Naive thymus-derived CD4-positive, alpha-beta T cell (primary cell): ENCODE measurements at regions not wholly inside any gene's neighbourhood (a gene's known extent, or its start where the extent isn't known, plus 50 kb on each side); places are given as distances from the start of the nearest gene placed in this dataset.
"Not testable (repeated sequence)": the region's sequence is repeated elsewhere in the genome, so short reads cannot be mapped to it uniquely, and the experiment has no call there.

Source experiments
- ATAC-seq: fragments of 150-1000 bp; cut with Tn5 transposase; 2 replicates; pipeline ENCODE4 v1.10.0; 2021; ENCODE audit warnings: mild to moderate bottlenecking, moderate library complexity
- CTCF ChIA-PET: fragments of 350-600 bp; sonication (Branson Sonifier 250); formaldehyde crosslinking; loops from one replicate; lab custom pipeline; 2021; ENCODE audit warnings: antibody characterized with exemption; lab: Charles Lee
- POLR2A ChIA-PET: fragments of 350-600 bp; sonication (Branson Sonifier 250); formaldehyde crosslinking; loops from one replicate; lab custom pipeline; 2021; ENCODE audit warnings: antibody characterized with exemption, inconsistent platforms; lab: Charles Lee
- DNase-seq, 9 donors: peaks; one replicate each; pipeline versions ENCODE4 v3.0.0 to v3.0.0-alpha.2; 2020 to 2022; ENCODE audit warnings: mixed read lengths in 1 of 9
- H3K27ac ChIP-seq: one replicate; pipeline ENCODE4 v1.7.0; 2013; ENCODE audit warnings: mild to moderate bottlenecking, low read depth, low read length, moderate library complexity
- H3K27me3 ChIP-seq, 2 donors: one replicate each; pipeline ENCODE4 v1.7.0; 2013; ENCODE audit warnings: low read length in 2 of 2, mild to moderate bottlenecking in 2 of 2, moderate library complexity in 2 of 2; ENCODE audit not compliant: control insufficient read depth in 2 of 2, insufficient read depth in 2 of 2
- H3K36me3 ChIP-seq, 3 experiments: 1 replicate in 2 of 3; 2 replicates in 1 of 3; pipeline ENCODE4 v1.7.0; 2013; ENCODE audit warnings: low read length in 3 of 3, mild to moderate bottlenecking in 3 of 3, moderate library complexity in 1 of 3; ENCODE audit not compliant: insufficient read depth in 3 of 3, control insufficient read depth in 2 of 3
- H3K4me1 ChIP-seq, 2 donors: one replicate each; pipeline ENCODE4 v1.7.0; 2013; ENCODE audit warnings: low read length in 2 of 2, mild to moderate bottlenecking in 2 of 2, moderate library complexity in 1 of 2; ENCODE audit not compliant: control insufficient read depth in 2 of 2, insufficient read depth in 2 of 2
- H3K4me3 ChIP-seq: 2 replicates; pipeline ENCODE4 v1.7.0; 2013; ENCODE audit warnings: mild to moderate bottlenecking, low read length
- H3K9me3 ChIP-seq, 3 experiments: 1 replicate in 2 of 3; 2 replicates in 1 of 3; pipeline ENCODE4 v1.7.0; 2013; ENCODE audit warnings: low read length in 3 of 3; ENCODE audit not compliant: control insufficient read depth in 2 of 3
- H3K27ac Mint-ChIP-seq, 9 donors: one replicate each; pipeline ENCODE4 v1.8.0; 2020 to 2022; ENCODE audit warnings: mixed read lengths in 9 of 9, mild to moderate bottlenecking in 8 of 9, moderate library complexity in 5 of 9, inconsistent platforms in 2 of 9
- H3K27me3 Mint-ChIP-seq, 5 donors: one replicate each; pipeline ENCODE4 v1.8.0; 2021 to 2022; ENCODE audit warnings: mixed read lengths in 5 of 5, mild to moderate bottlenecking in 1 of 5
- H3K36me3 Mint-ChIP-seq, 5 donors: one replicate each; pipeline ENCODE4 v1.8.0; 2020 to 2022; ENCODE audit warnings: mixed read lengths in 5 of 5, mild to moderate bottlenecking in 3 of 5, inconsistent platforms in 1 of 5
- H3K4me1 Mint-ChIP-seq, 7 donors: one replicate each; pipeline ENCODE4 v1.8.0; 2020 to 2022; ENCODE audit warnings: mixed read lengths in 7 of 7, mild to moderate bottlenecking in 3 of 7, inconsistent platforms in 1 of 7
- H3K4me3 Mint-ChIP-seq, 10 donors: one replicate each; pipeline ENCODE4 v1.8.0; 2020 to 2022; ENCODE audit warnings: mild to moderate bottlenecking in 10 of 10, mixed read lengths in 10 of 10, moderate library complexity in 6 of 10, inconsistent platforms in 2 of 10
- H3K9me3 Mint-ChIP-seq, 11 donors: one replicate each; pipeline ENCODE4 v1.8.0; 2020 to 2022; ENCODE audit warnings: mixed read lengths in 11 of 11, mild to moderate bottlenecking in 4 of 11, inconsistent platforms in 1 of 11, moderate library complexity in 1 of 11
- intact Hi-C, 2 donors: fragments of 100-400 bp; cut with micrococcal nuclease; formaldehyde crosslinking; loops; one replicate each; pipeline ENCODE4 v1.15.1; 2023

- Mint-ChIP-seq H3K4me3 (no peak overlapping the region), H3K36me3 (no peaks in the 10 kb centered on the region), H3K27ac (no peak overlapping the region), H3K27me3 (no peaks in the 10 kb centered on the region), H3K9me3 (peaks cover 0 to 12% (median 4%) of the 10 kb centered on the region in 11 donors), H3K4me1 (no peaks in the 10 kb centered on the region)
- CTCF ChIA-PET, result no interaction called here
- Histone ChIP-seq H3K9me3 (no peaks in the 10 kb centered on the region), H3K36me3 (no peaks in the 10 kb centered on the region), H3K4me1 (no peaks in the 10 kb centered on the region), H3K4me3 (no peak overlapping the region), H3K27me3 (no peaks in the 10 kb centered on the region), H3K27ac (no peak overlapping the region)
- no peak for ATAC-seq
- POLR2A ChIA-PET, result no interaction called here
- no peak for DNase-seq
- intact Hi-C loops, result no loop called here
These were observed 153.4 kb downstream of the OTOL1 start for GRCh38 chr3:161649900-161650484.

GRCh38 chr3:161657786-161658185 lies 161.2 kb downstream of the OTOL1 start:
- ChIA-PET CTCF (no interaction called here), POLR2A (no interaction called here)
- intact Hi-C loops, result no loop called here
- Histone ChIP-seq H3K4me1 (no peaks in the 10 kb centered on the region), H3K36me3 (no peaks in the 10 kb centered on the region), H3K27ac (no peak overlapping the region), H3K27me3 (no peaks in the 10 kb centered on the region), H3K4me3 (no peak overlapping the region), H3K9me3 (no peaks in the 10 kb centered on the region)
- Mint-ChIP-seq H3K4me3 (no peak overlapping the region), H3K27me3 (no peaks in the 10 kb centered on the region), H3K4me1 (no peaks in the 10 kb centered on the region), H3K27ac (no peak overlapping the region), H3K9me3 (peaks cover 0 to 10% (median 3%) of the 10 kb centered on the region in 11 donors), H3K36me3 (no peaks in the 10 kb centered on the region)
- DNase-seq (no peak), ATAC-seq (no peak)

GRCh38 chr3:161671141-161671540 lies 174.5 kb downstream of the OTOL1 start:
- H3K27me3 ChIP-seq, result no peaks in the 10 kb centered on the region
- DNase-seq (no peak), ATAC-seq (no peak)
- Mint-ChIP-seq H3K27ac (no peak overlapping the region), H3K4me1 (no peaks in the 10 kb centered on the region), H3K4me3 (no peak overlapping the region), H3K27me3 (peaks cover 0 to 8% (median 0%) of the 10 kb centered on the region in 5 donors), H3K36me3 (no peaks in the 10 kb centered on the region), H3K9me3 (peaks cover 0 to 33% (median 9%) of the 10 kb centered on the region in 11 donors)
- no peaks in the 10 kb centered on the region for H3K9me3 ChIP-seq
- CTCF ChIA-PET, result no interaction called here
- POLR2A ChIA-PET, result no interaction called here
- H3K4me1 ChIP-seq, result no peaks in the 10 kb centered on the region
- no peak overlapping the region for H3K4me3 ChIP-seq
- intact Hi-C loops, result no loop called here
- no peaks in the 10 kb centered on the region for H3K36me3 ChIP-seq
- no peak overlapping the region for H3K27ac ChIP-seq

- Histone ChIP-seq H3K36me3 (no peaks in the 10 kb centered on the region), H3K4me1 (no peaks in the 10 kb centered on the region), H3K27me3 (no peaks in the 10 kb centered on the region), H3K9me3 (no peaks in the 10 kb centered on the region), H3K27ac (no peak overlapping the region), H3K4me3 (no peak overlapping the region)
- Mint-ChIP-seq H3K4me1 (no peaks in the 10 kb centered on the region), H3K9me3 (peaks cover 0 to 27% (median 9%) of the 10 kb centered on the region in 11 donors), H3K27ac (no peak overlapping the region), H3K4me3 (no peak overlapping the region), H3K36me3 (no peaks in the 10 kb centered on the region), H3K27me3 (peaks cover 0 to 8% (median 0%) of the 10 kb centered on the region in 5 donors)
- intact Hi-C loops, result no loop called here
- DNase-seq (no peak), ATAC-seq (no peak)
- ChIA-PET CTCF (no interaction called here), POLR2A (no interaction called here)
These were observed 175.9 kb downstream of the OTOL1 start for GRCh38 chr3:161672478-161672877.

- no peak for ATAC-seq
- Mint-ChIP-seq H3K27me3 (peaks cover 0 to 8% (median 0%) of the 10 kb centered on the region in 5 donors), H3K27ac (no peak overlapping the region), H3K4me1 (no peaks in the 10 kb centered on the region), H3K4me3 (no peak overlapping the region), H3K36me3 (no peaks in the 10 kb centered on the region), H3K9me3 (peaks cover 0 to 15% (median 9%) of the 10 kb centered on the region in 11 donors)
- ChIA-PET POLR2A (no interaction called here), CTCF (no interaction called here)
- intact Hi-C loops, result no loop called here
- DNase-seq, result no peak
- Histone ChIP-seq H3K4me3 (no peak overlapping the region), H3K36me3 (no peaks in the 10 kb centered on the region), H3K4me1 (no peaks in the 10 kb centered on the region), H3K27ac (no peak overlapping the region), H3K27me3 (no peaks in the 10 kb centered on the region), H3K9me3 (no peaks in the 10 kb centered on the region)
These were observed 177.3 kb downstream of the OTOL1 start for GRCh38 chr3:161673866-161674265.

GRCh38 chr3:161674402-161674801 lies 177.8 kb downstream of the OTOL1 start:
- Mint-ChIP-seq H3K9me3 (peaks cover 0 to 12% (median 6%) of the 10 kb centered on the region in 11 donors), H3K4me3 (no peak overlapping the region), H3K27ac (no peak overlapping the region), H3K4me1 (no peaks in the 10 kb centered on the region), H3K36me3 (no peaks in the 10 kb centered on the region), H3K27me3 (peaks cover 0 to 8% (median 0%) of the 10 kb centered on the region in 5 donors)
- H3K27me3 ChIP-seq, result no peaks in the 10 kb centered on the region
- no peak for DNase-seq
- no peaks in the 10 kb centered on the region for H3K9me3 ChIP-seq
- intact Hi-C loops, result no loop called here
- no peaks in the 10 kb centered on the region for H3K36me3 ChIP-seq
- CTCF ChIA-PET, result no interaction called here
- ATAC-seq, result no peak
- POLR2A ChIA-PET, result no interaction called here
- H3K27ac ChIP-seq, result no peak overlapping the region
- no peaks in the 10 kb centered on the region for H3K4me1 ChIP-seq
- H3K4me3 ChIP-seq, result no peak overlapping the region

- H3K4me3 ChIP-seq, H3K27ac Mint-ChIP-seq, H3K27ac ChIP-seq, ATAC-seq, H3K36me3 Mint-ChIP-seq, H3K27me3 ChIP-seq, H3K36me3 ChIP-seq, POLR2A ChIA-PET, intact Hi-C loops, H3K4me3 Mint-ChIP-seq, CTCF ChIA-PET, H3K4me1 ChIP-seq, DNase-seq, H3K4me1 Mint-ChIP-seq, H3K9me3 ChIP-seq, H3K27me3 Mint-ChIP-seq: not testable (repeated sequence)
- H3K9me3 Mint-ChIP-seq, result peaks cover 0 to 22% (median 4%) of the 10 kb centered on the region in 11 donors
These were observed 185.2 kb downstream of the OTOL1 start for GRCh38 chr3:161681831-161682230.
